GM12891 (cell line): ENCODE measurements at regions not wholly inside any gene's neighbourhood (a gene's known extent, or its start where the extent isn't known, plus 50 kb on each side); places are given as distances from the start of the nearest gene placed in this dataset.

Experiments
- PAX5 ChIP-seq: IDR thresholded peaks from 2 replicates; pipeline ENCODE4 v1.6.1; 2011; ENCODE audit warnings: low read length, moderate library complexity, mild to moderate bottlenecking; ENCODE audit not compliant: insufficient read depth, severe bottlenecking
- POLR2A ChIP-seq: IDR thresholded peaks from 2 replicates; pipeline ENCODE4 v1.6.1; 2011; ENCODE audit warnings: low read depth, low read length, control low read depth
- POLR2AphosphoS5 ChIP-seq: IDR thresholded peaks from 2 replicates; pipeline ENCODE4 v1.6.1; 2011; ENCODE audit warnings: low read depth, low read length, control low read depth
- POU2F2 ChIP-seq: IDR thresholded peaks from 2 replicates; pipeline ENCODE4 v1.6.1; 2011; ENCODE audit warnings: low read depth, mild to moderate bottlenecking, control low read depth, low read length, moderate library complexity
- SPI1 ChIP-seq: IDR thresholded peaks from 2 replicates; pipeline ENCODE4 v1.6.1; 2011; ENCODE audit warnings: low read depth, low read length, control low read depth
- TAF1 ChIP-seq: IDR thresholded peaks from 2 replicates; pipeline ENCODE4 v1.6.1; 2011; ENCODE audit warnings: low read depth, low read length, control low read depth

DNA sequence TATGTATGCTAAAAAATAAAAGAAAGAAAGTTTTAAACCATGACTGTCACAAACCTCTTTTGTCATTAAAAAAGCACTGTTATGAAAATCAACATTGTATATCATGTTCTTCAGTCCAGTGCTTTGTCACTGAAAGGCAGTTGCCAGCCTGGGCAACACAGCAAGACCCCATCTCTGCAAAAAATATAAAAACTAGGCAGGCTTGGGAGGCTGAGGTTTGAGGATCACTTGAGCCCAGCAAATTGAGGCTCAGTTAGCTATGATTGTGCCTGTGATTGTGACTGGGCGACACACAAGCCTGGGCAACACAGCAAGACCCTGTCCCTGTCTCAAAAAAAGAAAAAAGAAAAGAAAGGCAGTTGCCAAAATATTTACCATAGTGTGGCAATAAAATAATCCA, 102.7 kb upstream of the NAP1L1 start:
- TF ChIP-seq POU2F2, result no peak
- no peak for TF ChIP-seq SPI1
- TF ChIP-seq POLR2A, result no peak
- TF ChIP-seq POLR2AphosphoS5, result no peak
- TF ChIP-seq TAF1, result no peak
- TF ChIP-seq PAX5, result no peak
